Adrenal gland (tissue), 9 donors: ENCODE measurements at regions not wholly inside any gene's neighbourhood (a gene's known extent, or its start where the extent isn't known, plus 50 kb on each side); places are given as distances from the start of the nearest gene placed in this dataset.

Experiments used
- DNase-seq, 7 donors: peaks; one replicate each; pipeline ENCODE4 v3.0.0-alpha.2; 2019 to 2020
- H3K27ac ChIP-seq, 5 donors: fragments of 200-600 bp; sonication (generic) in 4 of 5; 1 replicate in 3 of 5; 2 replicates in 2 of 5; pipeline versions ENCODE4 v1.5.1 to v1.8.0; 2016 to 2020; ENCODE audit warnings: mild to moderate bottlenecking in 1 of 5
- H3K27me3 ChIP-seq: fragments of 200-600 bp; 2 replicates; pipeline ENCODE4 v1.8.0; 2021
- H3K36me3 ChIP-seq, 2 donors: fragments of 200-600 bp; replicated peaks in 1 of 2; 1 replicate in 1 of 2; 2 replicates in 1 of 2; pipeline versions ENCODE4 v1.5.1 to v1.8.0; 2018 to 2022
- H3K4me1 ChIP-seq, 2 donors: fragments of 200-600 bp; replicated peaks in 1 of 2; 1 replicate in 1 of 2; 2 replicates in 1 of 2; pipeline versions ENCODE4 v1.5.1 to v1.8.0; 2018 to 2021
- H3K4me3 ChIP-seq, 4 donors: fragments of 200-600 bp; sonication (generic) in 3 of 4; one replicate each; pipeline ENCODE4 v1.5.1; 2016 to 2018
- H3K9me3 ChIP-seq, 3 donors: fragments of 200-600 bp; sonication (generic) in 1 of 3; replicated peaks in 1 of 3; 1 replicate in 2 of 3; 2 replicates in 1 of 3; pipeline versions ENCODE4 v1.5.1 to v1.8.0; 2016 to 2021
- POLR2A ChIP-seq, 2 donors: fragments of 450-650 bp; IDR thresholded peaks; one replicate each; pipeline ENCODE4 v1.6.1; 2017; ENCODE audit warnings: antibody characterized with exemption in 2 of 2, mild to moderate bottlenecking in 2 of 2, moderate library complexity in 1 of 2
- WGBS, 4 donors: extraction: QIAGEN DNeasy Blood & Tissue Kit in 2 of 4; methylation state at CpG; one replicate each; pipeline versions ENCODE4 v1.1.5 to v1.1.7; 2013 to 2017; 5-methylcytosine and 5-hydroxymethylcytosine counted together
- intact Hi-C, 2 donors: fragments of 100-400 bp; cut with DNase I; formaldehyde crosslinking; loops; one replicate each; pipeline versions ENCODE4 v1.14.1 to v1.15.0; 2022 to 2023
- TF ChIP-seq, protein P1 (sequence below), 6 experiments: fragments of 450-650 bp in 4 of 6; fragments of 200-600 bp in 2 of 6; sonication (generic) in 1 of 6; IDR thresholded peaks; 1 replicate in 5 of 6; 2 replicates in 1 of 6; pipeline versions ENCODE4 v1.5.1 to v1.8.0; 2016 to 2021; ENCODE audit warnings: antibody characterized with exemption in 6 of 6, mild to moderate bottlenecking in 2 of 6, moderate library complexity in 1 of 6
- donor health status: healthy with polysubstance abuse.
- donor health status: Bipolar disorder and iron deficiency.
- donor health status: DM: yes; HTN: yes; CAD: no.
- donor health status: DM: no; HTN: no; CAD: no.
- donor health status: DM: no; HTN: no; CAD: no.

- 15 to 30% (median 25%) methylated on average over 1 of the region's 1 CpG for WGBS, 4 donors
- Histone ChIP-seq H3K4me3 (no peak overlapping the region), H3K9me3 (no peaks in the 10 kb centered on the region), H3K4me1 (no peaks in the 10 kb centered on the region), H3K27ac (no peak overlapping the region), H3K36me3 (no peaks in the 10 kb centered on the region), H3K27me3 (no peaks in the 10 kb centered on the region)
- no peak for DNase-seq
- TF ChIP-seq POLR2A (IDR thresholded peaks at IDR 0.05): no peak
- TF ChIP-seq, protein P1, sequence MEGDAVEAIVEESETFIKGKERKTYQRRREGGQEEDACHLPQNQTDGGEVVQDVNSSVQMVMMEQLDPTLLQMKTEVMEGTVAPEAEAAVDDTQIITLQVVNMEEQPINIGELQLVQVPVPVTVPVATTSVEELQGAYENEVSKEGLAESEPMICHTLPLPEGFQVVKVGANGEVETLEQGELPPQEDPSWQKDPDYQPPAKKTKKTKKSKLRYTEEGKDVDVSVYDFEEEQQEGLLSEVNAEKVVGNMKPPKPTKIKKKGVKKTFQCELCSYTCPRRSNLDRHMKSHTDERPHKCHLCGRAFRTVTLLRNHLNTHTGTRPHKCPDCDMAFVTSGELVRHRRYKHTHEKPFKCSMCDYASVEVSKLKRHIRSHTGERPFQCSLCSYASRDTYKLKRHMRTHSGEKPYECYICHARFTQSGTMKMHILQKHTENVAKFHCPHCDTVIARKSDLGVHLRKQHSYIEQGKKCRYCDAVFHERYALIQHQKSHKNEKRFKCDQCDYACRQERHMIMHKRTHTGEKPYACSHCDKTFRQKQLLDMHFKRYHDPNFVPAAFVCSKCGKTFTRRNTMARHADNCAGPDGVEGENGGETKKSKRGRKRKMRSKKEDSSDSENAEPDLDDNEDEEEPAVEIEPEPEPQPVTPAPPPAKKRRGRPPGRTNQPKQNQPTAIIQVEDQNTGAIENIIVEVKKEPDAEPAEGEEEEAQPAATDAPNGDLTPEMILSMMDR (IDR thresholded peaks at IDR 0.05): no peak
- intact Hi-C loops: no loop called here
Measured at GRCh38 chr6:77015350-77015749, 447.9 kb downstream of the HTR1B start.

DNA sequence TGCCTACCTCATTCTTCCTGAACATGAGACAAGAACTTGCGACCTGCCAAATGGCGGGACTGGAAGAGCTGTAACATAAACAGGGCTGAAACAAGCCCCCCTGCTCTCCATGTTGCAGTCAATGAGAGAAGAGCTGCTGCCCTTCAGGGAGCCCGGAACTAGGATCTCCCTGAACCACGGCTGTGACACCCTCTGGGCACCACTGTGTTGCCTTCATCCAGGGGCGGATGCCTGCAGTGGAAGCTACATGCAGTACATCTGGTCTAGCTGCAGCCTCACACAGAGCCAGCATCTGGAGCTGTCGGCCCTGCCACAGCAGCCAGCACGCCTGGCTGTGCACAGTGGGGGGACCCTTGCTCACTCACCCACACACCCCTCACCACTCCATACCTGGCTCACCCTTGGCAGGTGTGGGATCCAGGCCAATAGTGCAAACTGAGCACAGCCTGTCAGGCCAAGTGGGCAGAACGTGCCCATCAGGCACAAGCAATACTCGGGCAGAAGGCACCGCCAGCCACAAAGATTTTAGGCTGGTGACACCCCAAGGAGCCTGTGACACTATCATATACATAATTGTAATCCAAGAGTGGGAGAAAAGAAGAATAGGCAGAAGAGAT lies 451.3 kb downstream of the HTR1B start:
- Histone ChIP-seq H3K27me3 (no peaks in the 10 kb centered on the region), H3K4me1 (no peaks in the 10 kb centered on the region), H3K36me3 (no peaks in the 10 kb centered on the region), H3K9me3 (peaks cover 0 to 6% (median 0%) of the 10 kb centered on the region in 3 donors), H3K27ac (no peak overlapping the region), H3K4me3 (no peak overlapping the region)
- WGBS, 4 donors: 94 to 96% (median 94%) methylated on average over 5 to 10 of the region's 10 CpGs
- no peak for DNase-seq
- intact Hi-C loops: no loop called here
- TF ChIP-seq POLR2A (IDR thresholded peaks at IDR 0.05): no peak
- TF ChIP-seq, protein P1 (IDR thresholded peaks at IDR 0.05): no peak

DNA sequence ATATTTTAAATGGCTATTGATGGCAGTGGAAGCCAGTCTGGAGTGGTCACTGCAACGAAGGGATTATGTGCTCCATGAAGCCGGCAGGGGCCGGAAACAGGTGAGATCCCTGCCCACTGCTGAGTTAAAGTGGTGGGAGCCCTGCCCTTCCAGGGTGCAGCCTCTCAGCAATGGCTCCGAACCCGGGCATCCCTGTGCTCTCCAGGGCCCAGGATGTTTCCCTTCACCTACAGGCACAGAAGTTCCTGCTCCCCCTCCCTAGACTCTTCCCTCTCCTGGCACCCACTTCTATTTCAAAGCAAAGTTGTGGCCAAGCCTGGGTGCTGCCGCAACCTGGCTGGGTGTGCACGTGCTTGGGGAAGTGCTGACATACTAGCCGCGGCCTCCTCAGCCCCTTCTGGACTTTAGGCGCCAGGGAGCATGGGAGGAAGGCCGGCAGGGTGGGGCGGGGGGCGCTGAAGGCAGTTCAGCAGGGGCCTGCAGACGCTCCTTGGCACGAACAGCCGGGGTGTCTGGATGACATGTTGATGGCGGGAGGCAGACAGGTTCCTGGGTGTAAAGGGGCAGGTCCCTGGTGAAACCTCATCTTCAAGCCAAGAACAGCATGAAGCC lies 452.3 kb downstream of the HTR1B start:
- Histone ChIP-seq H3K4me1 (no peaks in the 10 kb centered on the region), H3K9me3 (peaks cover 0 to 7% (median 0%) of the 10 kb centered on the region in 3 donors), H3K27ac (no peak overlapping the region), H3K36me3 (no peaks in the 10 kb centered on the region), H3K27me3 (no peaks in the 10 kb centered on the region), H3K4me3 (no peak overlapping the region)
- no peak for TF ChIP-seq POLR2A (IDR thresholded peaks at IDR 0.05)
- TF ChIP-seq, protein P1 (IDR thresholded peaks at IDR 0.05): no peak
- intact Hi-C loops: no loop called here
- 89 to 94% (median 92%) methylated on average over 13 to 17 of the region's 17 CpGs for WGBS, 4 donors
- no peak for DNase-seq

- Histone ChIP-seq H3K4me3 (no peak overlapping the region), H3K4me1 (no peaks in the 10 kb centered on the region), H3K36me3 (no peaks in the 10 kb centered on the region), H3K27ac (no peak overlapping the region), H3K27me3 (no peaks in the 10 kb centered on the region), H3K9me3 (no peaks in the 10 kb centered on the region)
- no peak for TF ChIP-seq POLR2A (IDR thresholded peaks at IDR 0.05)
- TF ChIP-seq, protein P1 (IDR thresholded peaks at IDR 0.05): no peak
- DNase-seq: no peak
- WGBS, 4 donors: 87 to 93% (median 88%) methylated on average over 8 to 9 of the region's 9 CpGs
- intact Hi-C loops: no loop called here
Measured at GRCh38 chr6:76992553-76992952, 470.7 kb downstream of the HTR1B start.
